ENCODE measurements at regions not wholly inside any gene's neighbourhood (a gene's known extent, or its start where the extent isn't known, plus 50 kb on each side); places are given as distances from the start of the nearest gene placed in this dataset.
A peak's percentile ranks its signal among the peaks of the same experiment; 100 is the strongest.
"Not testable (repeated sequence)": the region's sequence is repeated elsewhere in the genome, so short reads cannot be mapped to it uniquely, and the experiment has no call there.

DNA sequence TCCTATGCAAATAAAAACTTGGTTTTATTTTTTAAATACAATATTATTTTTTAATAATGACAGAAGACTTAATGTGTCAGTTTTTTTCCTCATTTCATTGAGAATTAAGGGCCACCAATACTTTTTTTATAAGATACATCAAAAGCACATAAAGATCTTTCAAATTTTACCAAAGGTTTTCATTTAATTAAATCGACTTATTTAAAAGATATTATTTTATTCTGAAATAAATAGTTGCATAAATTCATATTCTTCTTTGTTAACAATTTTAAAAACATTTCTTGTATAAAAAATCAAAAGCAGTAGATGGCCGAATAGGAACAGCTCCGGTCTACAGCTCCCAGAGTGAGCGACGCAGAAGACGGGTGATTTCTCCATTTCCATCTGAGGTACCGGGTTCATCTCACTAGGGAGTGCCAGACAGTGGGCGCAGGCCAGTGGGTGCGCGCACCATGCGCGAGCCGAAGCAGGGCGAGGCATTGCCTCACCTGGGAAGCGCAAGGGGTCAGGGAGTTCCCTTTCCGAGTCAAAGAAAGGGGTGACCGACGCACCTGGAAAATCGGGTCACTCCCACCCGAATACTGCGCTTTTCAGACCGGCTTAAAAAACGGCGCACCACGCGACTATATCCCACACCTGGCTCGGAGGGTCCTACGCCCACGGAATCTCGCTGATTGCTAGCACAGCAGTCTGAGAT, 374.6 kb upstream of the NPVF start:
- not testable (repeated sequence) for DNase-seq

DNA sequence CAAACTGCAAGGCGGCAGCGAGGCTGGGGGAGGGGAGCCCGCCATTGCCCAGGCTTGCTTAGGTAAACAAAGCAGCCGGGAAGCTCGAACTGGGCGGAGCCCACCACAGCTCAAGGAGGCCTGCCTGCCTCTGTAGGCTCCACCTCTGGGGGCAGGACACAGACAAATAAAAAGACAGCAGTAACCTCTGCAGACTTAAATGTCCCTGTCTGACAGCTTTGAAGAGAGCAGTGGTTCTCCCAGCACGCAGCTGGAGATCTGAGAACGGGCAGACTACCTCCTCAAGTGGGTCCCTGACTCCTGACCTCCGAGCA, 375.1 kb upstream of the NPVF start:
- DNase-seq: not testable (repeated sequence)

DNA sequence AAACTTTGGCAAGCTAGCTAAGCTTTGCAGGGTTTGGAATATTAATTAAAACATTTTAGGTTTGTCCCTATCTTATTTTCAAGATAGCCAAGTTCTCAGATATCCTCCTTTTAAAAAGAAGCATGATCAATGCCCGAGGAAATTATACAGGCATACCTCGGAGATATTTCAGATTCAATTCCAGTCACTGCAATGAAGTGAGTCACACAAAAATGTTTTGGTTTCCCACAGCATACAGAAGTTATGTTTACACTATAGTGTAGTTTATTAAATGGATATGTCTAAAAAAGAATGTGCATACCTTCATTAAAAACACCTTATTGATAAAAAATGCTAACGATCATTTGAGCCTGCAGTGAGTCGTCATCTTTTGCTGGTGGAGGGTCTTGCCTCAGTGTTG, 382.9 kb upstream of the NPVF start:
- no peak for DNase-seq

DNA sequence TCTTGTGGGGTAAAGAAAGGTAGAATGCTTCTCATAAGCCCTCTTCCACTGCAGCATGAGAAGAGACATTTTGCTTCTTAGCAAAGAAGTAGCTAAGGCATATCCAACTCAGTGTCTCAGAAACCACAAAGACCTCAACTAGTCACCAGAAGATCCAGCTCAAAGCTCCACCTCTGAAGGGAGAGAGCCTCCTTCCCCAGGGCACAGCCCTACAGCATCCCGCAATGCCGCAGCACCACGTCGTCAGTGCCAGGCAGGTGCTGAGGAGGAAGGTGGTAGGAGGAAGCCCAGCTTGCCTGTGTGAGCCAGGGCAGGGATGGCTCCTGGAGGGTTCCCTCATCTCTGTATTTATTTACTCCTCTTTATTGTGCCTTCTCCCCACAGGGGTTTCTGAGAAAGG, 385.6 kb upstream of the NPVF start:
- no peak for DNase-seq

DNA sequence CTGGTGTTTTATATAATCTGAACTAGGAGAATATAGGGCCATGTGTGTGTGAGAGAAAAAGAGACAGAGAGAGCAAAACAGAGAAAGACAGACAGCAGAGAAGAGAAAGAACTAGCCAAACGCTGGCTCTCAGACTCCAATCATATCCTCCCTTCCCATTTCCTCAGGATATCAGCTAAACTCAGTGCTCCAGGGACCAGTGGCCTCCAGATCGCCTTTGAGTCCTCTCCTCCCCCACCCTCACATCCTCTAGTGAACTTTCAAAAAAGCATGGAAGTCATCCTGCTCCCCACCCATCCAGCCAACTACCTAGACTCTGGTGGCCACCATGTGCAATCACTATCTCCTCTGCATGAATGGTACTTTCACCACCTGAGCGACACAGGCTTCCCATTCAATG, 386.1 kb upstream of the NPVF start:
- no peak for DNase-seq

DNA sequence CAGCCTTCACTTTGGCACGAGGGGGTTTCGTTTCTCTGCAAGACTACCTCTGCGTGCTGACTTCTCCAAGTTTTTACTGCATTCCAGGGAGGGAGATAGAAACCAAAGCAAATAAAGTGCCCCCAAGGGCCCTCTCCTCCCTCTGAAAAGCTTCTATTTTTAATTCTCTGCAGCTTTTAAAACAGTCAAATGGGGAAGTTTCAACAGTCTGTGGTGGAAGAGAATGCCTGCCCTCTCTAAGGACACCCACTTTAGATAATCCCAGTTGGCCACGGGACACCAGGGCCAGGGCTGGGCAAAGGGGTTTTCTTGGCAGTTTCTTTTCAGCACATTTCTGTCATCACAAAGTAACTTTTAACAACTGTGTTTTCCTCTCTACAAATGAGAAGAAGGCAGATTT, 386.7 kb upstream of the NPVF start:
- no peak for DNase-seq

DNA sequence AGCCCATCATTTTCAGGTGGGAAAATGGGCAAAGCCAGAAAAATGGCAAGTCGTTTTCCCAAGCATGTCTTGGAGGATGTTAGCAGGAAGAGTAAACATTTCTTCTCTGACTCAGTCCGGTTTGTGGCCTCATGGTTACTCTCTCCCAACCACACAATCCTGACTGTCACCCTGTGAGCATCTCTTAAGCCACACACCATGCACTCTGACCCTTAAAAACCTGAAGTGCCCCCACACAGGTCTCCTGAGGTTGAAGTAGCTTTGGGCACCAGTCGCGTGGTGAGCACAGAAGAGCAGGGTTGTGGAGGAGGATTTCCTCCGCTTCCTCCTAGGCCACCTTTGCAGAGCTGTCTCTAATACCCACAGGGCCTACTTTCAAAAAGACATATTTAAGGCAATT, 387.3 kb upstream of the NPVF start:
- DNase-seq: no peak

DNA sequence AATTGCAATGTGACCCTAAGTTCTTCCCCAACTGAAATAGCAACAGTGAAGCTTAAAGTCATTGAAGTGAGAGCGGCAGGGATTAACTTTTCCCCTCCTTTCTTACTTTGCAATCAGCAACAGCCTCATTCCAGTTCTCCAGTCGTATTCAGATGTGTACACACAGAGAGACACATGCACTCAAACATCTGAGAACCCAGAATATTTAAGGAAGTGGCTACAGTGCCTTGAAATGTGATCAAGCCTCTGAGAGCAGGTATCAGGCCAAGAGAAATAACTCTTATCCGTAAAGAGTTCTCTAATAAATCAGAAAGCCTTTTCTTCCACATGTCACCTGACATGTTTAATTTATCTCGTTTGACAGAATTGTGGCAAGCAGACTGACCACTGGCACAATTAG, 388.9 kb upstream of the NPVF start:
- no peak for DNase-seq

DNA sequence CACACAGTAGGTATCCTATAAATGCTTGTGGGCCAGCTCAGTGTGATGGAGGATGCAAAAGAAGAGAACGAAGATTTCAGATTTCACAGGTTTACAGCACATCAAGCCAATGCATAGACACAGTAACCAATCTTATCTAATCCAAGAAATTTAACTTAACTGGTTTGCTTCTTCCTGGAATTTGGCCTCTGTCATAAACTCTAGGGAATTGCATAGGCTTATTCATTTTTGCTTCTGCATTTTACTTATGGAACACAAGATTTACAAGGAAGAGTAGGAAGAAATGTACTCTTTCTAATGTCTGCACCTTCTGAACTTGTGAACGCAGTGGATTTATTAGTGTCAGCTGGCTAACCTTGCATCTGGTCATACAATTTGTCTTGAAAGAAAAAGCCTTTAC, 389.4 kb upstream of the NPVF start:
- DNase-seq: no peak

DNA sequence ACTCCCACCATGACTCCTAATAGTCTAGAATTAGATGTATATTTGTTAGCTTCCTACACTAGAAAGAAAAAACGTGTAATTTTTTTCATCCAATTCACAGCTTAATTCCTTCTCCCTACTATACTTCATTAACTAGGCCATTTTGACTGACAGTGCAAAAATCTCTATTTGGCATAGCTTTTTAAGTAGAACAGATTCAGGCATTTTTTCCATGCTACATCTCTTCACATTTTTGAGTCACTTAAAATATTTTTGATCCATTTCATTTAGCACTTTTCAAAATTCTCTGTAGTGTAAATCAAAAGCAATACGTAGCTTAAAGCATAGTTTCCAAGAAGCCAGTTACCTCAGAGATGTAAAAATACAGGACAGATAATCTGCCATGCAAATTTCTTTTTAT, 391.1 kb upstream of the NPVF start:
- no peak for DNase-seq

DNA sequence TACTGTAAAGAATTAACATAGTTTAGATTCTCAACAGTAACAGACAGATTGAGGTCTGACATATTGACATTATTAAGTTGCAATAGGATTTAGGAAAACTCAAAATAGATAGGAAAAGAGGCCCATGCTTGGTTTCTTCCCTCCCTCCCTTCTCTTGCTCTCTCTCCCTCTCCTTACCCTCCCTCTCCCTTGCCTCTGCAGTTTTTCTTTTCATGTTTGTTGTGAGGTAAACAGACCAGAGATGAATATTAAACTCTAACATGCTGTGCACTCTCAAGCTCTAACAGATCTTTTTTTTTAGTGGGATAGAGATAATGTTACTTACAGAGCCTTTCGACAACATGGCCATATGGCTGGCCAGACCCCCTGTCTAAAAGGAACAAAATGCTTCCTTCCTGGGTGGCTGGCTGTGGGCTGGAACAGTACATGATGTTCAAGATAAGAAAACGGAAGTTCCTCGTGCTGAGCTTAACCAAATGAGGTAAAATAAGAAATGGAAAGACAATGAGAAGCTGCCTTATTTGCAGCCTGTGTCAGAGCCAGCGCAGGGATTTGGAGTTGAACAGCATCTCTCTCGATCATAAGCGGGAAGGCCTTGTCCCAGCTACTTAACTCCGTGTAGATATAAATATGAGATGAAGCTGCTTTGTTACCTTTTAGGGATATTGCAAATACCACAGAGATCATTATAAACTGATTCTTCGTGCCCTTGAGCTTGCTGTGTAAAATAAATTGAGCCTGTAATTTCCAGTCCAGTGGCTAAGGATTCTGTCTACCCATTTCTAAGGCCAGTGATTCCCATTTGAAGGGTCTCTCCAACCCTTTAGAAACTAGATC, 391.9 kb upstream of the NPVF start:
- peak in 2 of 5 donors; percentile 1 to 23 for DNase-seq

DNA sequence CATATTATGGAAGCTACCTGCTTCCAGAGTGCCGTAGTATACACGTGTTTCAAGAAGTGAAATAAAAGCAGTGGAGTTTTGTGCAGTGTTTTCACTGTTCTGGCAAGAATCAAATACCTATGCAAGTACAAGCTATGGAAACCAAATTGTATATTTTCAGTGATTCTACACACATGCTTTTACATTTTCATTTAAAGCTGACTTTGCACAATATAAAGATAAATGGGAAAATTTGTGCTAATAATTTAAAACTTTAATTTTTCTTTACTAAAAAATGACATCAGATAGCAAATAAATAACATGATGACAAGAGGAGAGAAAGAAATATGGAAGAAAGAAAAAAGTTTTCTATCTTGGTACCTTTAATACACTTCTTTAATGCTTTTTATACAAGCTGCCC, 393.7 kb upstream of the NPVF start:
- no peak for DNase-seq

DNA sequence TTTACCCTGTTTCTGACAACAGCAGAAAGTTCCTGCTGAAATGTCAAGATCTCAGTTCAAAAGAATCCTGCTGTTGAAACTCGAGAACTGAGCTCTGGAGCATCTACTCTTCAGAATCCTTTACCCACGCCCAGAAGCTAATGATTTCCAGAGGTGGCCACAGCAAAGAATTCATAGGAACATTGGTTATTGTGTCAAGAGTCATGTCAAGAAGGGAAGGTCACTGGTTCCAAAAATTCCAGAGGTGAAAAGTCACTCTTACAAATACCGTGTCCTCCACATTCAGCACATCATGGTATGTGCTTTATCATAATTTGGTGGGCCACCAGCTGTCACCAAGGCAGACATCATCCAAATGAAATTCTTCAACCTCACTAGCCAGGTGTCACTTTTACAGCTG, 394.4 kb upstream of the NPVF start:
- DNase-seq: no peak

DNA sequence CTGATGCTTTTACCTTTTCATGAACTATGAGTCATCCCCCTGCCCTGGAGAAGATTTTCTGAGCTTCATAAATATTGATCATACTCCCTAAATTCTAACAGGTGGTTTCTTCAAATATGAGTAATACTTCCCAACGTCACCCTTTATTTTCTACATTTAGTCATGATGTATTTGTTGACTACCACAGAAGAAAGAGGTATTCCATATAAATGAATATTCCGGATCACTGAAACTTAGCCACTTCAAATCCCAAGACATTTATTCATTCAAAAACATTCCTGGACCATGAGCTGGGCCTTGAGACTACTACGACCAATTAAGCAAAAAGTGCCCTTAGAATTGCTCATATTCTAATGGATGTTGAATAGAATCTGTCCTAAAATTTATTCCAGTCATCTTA, 395.8 kb upstream of the NPVF start:
- DNase-seq: no peak

DNA sequence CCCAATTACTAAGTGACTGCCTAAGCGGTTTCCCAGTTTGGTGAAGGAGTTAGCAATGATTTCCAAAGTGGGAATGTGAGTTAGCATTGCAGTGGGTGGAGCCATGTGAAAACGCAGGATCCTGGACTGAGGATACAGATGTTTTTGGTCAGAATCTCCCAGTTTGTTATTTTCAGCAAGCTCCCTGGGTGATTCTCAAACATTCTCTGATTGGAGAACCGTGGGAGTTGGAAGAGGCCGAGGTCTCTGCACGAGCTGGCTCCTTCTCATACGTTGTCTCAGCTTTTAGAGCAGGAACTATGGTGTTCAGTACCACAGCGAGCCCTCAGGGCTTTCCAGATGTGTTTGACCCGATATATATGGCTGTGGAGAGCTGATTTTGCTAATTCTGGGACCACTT, 396.5 kb upstream of the NPVF start:
- no peak for DNase-seq

DNA sequence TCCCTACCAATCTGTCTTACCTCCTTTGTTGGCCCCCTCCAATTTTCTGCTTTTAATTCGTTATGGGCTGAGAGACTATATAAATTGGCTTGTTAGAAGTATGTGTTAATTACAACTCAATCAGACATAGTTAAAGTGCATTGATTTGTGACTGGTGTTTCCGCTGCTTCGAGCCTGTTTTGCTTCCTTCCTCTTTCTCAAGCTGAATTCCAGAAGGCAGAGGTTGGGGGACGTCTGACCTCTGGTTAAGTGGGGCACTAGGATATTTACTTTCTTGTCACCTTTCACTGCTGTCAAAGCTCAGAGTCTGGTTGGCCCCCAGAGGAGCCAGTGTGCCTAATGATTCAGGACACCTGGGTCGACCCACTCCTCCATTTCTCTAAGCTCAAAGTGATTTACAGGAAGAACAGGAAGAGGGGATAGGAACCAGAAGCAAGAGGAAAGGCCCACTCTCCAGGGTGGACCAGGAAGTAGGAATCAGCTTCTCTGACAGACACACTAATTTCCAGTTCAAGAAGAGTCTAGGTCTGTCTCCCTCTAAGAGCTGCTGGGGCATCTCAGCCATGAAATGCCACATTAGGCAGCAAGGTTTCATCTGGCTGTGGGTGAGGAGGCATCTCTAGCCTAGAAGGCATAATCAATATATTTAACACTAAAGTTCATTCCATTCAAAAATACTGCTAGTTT, 397.2 kb upstream of the NPVF start:
- no peak for DNase-seq

DNA sequence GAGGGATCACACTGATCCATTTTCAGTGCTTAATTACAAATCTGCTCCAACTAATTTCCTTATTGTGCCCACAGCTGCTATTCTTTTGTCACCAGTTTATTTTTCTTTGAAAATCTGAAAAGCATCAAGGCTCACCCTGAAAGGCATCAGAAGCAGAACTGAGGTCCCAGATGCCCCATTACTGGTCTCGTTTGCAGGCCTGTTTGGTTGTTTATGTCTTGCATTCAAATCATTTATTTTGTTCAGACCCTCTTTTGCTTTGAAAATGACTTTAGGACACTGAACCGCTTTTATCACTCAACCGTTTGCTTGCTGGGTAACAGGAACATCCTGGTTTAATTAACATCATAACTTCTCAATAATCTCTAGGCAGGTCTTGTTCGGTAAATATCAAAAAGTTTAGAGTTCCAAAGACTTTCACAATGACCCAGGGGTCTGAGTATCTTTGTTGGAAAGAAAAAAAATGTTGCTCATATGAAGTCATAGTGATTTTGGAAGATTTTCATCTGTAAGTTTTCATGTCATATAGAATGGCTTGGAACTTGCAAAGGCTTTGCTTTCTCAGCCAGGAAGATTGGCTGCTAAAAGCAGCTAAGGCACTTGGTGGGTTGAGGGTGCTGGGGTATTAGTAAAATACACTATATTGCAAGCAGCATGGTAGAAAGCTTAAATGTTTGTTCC, 398.3 kb upstream of the NPVF start:
- no peak for DNase-seq

DNA sequence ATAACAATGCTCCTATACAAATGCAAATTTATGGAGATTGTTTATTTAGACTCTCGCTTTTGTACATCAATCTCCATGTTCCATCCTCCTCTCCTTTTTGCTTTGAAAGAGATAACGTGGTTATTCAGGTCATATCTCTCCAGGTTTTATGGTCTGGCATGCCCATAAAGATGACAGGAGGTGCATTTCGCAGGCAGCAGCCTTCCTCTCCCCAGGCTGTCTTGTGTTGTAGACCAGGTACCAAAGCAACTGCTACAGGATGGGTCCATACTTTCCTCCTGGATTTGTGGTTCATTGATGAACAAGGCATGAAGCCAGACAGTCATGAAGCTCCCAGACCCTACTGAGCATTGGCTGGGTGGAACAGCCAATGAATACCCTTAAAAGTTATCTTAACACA, 400.2 kb upstream of the NPVF start:
- no peak for DNase-seq

DNA sequence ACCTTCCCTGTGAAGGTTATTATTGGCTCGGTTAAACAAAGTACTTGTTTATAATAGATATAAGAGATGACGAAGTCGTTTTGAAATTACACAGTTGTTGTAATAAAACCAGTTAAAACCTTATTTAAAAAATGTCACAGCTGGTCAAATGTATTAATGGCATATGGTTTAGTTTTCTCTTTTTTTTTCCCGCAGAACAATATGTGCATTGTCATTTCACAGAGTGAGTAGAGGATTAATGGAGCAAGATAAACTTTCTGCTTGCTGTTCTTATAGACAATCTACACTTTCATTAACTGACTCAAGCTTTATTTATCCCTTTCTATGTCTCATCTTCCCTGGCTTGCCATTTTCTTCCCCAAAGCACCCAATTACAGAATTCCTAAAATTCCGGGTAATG, 404.3 kb upstream of the NPVF start:
- no peak for DNase-seq

DNA sequence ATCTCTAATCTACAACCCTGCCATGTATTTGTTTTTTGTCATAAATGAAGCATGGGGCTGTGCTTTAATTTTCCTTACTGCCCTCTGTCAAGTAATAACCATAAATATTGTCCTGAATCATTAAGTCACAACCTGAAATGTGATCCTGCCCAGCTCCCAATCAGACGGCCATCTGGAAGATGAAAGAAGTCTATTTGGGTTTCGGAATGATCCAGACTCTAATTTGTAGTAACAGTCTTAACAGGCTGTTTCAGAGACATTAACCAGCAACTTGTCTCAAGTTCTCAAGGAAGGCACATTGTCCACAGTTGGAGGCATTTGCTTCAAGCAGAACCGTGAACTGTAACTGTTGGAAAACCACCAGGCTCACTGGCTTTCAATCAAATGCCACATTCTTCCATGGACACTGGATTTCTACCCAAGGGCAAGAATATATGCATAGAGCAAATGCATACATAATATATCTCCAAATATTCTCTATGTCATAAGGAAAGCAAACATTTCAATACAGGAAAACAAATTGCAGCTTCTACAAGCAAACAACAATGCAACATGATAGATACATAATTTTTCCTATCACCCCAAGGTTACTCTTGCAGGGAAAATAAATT, 405.2 kb upstream of the NPVF start:
- no peak for DNase-seq

DNA sequence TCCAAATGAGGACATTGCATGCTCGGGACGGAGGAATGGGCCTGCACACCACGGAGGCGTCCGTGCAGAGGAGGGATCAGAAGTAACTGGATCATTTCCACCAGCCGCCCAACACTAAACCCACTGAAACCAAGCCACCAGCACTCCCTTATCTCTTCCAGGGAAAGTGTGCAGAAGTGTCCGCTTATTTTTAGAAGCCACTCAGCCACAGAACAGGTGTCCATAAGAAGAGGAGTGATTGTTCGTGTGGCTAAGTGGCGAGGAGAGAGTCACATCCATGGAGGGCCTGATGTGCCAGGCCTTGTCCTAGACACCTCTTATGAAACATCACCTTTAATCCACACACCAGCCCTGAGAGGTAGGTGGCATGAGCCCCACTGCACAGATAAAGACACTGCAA, 407.9 kb upstream of the NPVF start:
- no peak for DNase-seq

DNA sequence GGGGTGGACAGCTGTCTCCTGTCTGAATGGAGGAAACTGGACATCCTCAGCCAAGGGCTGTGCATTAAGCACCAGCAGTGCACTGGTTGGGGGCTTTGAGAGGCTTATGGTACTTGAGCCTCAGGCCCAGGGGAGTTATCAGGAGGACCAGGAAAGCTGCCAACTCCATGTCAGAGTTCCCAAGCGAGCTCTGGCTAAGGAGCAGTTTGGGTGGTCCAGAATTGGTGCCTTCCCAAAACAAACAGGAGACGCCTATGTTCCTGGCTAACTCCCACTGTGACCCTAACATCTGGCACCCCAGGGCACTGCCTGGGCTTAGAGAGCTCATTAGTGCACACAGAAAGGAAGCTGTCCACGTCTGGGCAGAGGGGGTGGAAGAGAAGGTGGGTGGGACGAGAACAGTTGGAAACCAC, 408.6 kb upstream of the NPVF start:
- DNase-seq: no peak

DNA sequence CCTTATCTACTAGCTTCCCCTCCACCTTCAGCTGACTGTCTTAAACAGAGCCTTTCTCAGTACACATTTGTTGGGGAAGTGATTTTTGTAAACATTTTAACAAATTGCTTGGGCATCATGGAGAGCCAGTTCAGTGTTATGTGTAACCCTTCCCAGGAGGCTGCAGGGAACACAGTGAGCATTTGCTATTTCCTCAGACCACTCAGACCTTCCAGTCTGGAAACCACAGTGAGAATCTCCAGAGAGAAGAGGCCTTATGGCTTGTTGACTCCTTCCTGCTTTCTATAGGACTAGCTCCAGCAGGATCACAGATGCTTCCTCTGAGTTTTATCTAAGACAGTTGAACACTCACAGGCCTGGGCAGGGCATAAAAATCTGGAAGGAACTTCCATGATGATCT, 409.8 kb upstream of the NPVF start:
- DNase-seq: no peak
